ENCODE measurements at regions not wholly inside any gene's neighbourhood (a gene's known extent, or its start where the extent isn't known, plus 50 kb on each side); places are given as distances from the start of the nearest gene placed in this dataset.
A peak's percentile ranks its signal among the peaks of the same experiment; 100 is the strongest.
"Not testable (repeated sequence)": the region's sequence is repeated elsewhere in the genome, so short reads cannot be mapped to it uniquely, and the experiment has no call there.

GRCh38 chr10:114872519-114873087 is 51.0 kb downstream of the FHIP2A start:
- no peak for DNase-seq

- no peak for DNase-seq
These were observed 53.3 kb downstream of the FHIP2A start for GRCh38 chr10:114874827-114875411.

- not testable (repeated sequence) for DNase-seq
These were observed 54.1 kb downstream of the FHIP2A start for GRCh38 chr10:114875590-114876081.

GRCh38 chr10:114876169-114876568 is 54.6 kb downstream of the FHIP2A start:
- DNase-seq, result no peak

GRCh38 chr10:114876602-114877300 is 55.2 kb downstream of the FHIP2A start:
- DNase-seq, result peak; percentile 11

- no peak for DNase-seq
These were observed 55.7 kb downstream of the FHIP2A start for GRCh38 chr10:114877301-114877644.

- DNase-seq, result no peak
These were observed 57.5 kb downstream of the FHIP2A start for GRCh38 chr10:114879093-114879492.

GRCh38 chr10:114879541-114880158 is 58.1 kb downstream of the FHIP2A start:
- DNase-seq, result no peak

DNA sequence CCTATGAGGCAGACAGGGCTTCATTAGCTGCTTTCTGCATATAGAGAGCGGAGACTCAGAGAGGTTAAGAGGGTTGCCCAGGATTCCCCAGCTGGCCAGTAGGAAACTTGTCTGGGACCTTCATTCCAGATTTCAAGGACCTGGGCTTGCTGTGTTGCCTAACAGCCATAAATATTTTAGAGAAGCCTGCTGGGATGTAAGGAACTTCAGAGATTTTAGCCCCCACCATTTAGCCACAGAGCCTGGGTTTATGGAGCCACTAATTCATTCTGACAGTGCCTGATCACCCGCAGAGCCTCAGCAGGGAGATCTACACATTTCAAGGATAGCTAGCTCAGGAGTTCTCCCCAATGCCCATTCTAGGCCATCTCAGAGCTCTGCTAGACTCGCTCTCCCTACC is 56.6 kb upstream of the TRUB1 start:
- no peak for DNase-seq

GRCh38 chr10:114881901-114882300 is 56.1 kb upstream of the TRUB1 start:
- no peak for DNase-seq

DNA sequence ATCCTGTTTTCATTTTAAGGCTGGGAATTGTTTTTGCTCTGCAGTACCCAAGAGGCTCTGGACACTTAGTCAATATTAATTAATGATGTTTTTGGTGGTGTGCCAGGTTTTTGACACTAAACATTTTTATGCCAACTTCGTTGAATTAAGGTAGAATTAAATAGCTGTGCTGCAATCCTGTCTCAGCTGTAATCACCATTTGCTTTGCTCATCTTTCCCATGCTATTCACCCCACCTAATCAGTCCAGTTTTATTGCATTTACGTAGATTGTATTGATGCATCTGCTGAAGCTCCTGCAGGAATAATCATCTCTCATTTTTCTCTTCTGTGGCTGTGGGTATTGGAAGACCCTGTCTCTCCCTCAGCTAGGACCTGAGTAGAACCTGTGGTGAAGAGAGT is 52.6 kb upstream of the TRUB1 start:
- no peak for DNase-seq

All from NCI-H2107 (cell line).